HG02885 (cell line): ENCODE measurements at regions not wholly inside any gene's neighbourhood (a gene's known extent, or its start where the extent isn't known, plus 50 kb on each side); places are given as distances from the start of the nearest gene placed in this dataset.
"Not testable (repeated sequence)": the region's sequence is repeated elsewhere in the genome, so short reads cannot be mapped to it uniquely, and the experiment has no call there.

Source experiments
- ATAC-seq: cut with Tn5 transposase; IDR thresholded peaks from one replicate; pipeline ENCODE4 v1.9.1; 2021; ENCODE audit warnings: mild to moderate bottlenecking; ENCODE audit not compliant: unreplicated experiment, poor library complexity

DNA sequence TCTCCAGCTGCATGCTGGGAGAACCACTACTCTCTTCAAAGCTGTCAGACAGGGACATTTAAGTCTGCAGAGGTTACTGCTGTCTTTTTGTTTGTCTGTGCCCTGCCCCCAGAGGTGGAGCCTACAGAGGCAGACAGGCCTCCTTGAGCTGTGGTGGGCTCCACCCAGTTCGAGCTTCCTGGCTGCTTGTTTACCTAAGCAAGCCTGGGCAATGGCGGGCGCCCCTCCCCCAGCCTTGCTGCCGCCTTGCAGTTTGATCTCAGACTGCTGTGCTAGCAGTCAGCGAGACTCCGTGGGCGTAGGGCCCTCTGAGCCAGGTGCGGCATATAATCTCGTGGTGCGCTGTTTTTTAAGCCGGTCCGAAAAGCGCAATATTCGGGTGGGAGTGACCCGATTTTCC lies 215.0 kb downstream of the STIM2 start:
- ATAC-seq = not testable (repeated sequence)

DNA sequence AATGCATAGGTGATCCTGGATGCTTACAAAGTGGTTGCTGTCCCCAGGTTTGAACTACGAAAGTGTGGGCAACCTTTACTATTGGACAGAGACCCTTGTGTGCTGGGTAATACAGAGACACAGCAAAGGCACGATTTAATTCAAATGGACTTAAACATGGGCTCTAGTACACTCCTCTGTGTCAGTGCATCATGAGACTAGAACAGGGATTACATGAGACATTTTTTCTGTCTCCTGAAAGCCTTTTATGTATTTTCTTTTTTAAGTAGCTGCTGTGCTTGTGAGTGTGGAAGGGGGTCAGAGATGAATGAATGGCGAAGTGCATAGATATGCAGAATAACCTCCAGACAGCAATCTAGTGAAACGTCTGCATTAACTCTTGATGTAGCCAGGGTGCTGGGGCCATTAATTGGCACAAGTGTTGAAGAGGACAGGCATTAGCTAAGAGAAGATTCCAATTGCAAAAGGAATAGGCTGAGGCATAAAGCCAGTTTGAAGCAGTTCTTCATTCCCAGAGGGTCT lies 218.4 kb downstream of the STIM2 start:
- ATAC-seq = no peak

DNA sequence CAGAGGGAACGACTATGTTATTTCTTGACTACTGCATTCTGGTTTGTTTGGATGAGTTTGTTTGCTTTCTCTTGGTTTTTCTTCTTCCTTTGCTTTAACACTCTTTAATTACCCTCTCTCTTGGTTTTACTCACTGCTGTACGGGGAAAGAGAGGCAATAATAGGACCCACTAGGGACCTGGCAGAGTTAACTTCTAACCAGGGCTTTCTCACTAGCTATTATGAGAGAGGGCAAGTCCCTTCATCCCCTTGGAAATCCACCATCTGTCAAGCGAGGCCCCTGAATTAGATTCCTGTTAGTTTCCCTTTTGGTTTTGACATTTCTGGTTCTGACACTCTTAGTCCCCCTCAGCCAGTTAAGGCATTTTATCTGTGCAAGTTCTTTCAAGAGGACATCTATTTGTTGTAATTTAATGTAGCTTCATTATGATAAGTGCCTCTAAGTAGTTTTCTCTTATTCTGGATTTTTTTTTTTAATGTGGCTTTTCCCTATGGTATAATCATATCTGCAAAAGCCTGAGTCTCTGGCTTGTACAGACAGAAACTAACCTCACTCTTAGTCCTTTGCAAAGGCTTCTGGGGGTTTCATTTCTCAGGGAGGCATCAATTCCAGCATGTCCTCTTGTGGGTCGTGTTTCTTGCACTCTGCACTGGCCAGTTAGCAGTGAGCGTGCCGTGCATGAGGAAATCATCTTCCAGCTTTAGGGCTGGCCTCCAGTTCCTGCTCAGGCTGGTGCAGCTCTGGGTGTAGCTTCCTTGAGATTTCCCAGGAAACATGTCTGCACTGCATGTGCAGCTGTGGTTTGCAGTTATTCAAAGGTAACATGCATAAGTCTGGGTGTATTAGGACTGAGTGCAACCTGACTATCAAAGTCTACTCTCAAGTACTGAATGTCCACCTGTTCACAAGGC lies 221.3 kb downstream of the STIM2 start:
- ATAC-seq = no peak

DNA sequence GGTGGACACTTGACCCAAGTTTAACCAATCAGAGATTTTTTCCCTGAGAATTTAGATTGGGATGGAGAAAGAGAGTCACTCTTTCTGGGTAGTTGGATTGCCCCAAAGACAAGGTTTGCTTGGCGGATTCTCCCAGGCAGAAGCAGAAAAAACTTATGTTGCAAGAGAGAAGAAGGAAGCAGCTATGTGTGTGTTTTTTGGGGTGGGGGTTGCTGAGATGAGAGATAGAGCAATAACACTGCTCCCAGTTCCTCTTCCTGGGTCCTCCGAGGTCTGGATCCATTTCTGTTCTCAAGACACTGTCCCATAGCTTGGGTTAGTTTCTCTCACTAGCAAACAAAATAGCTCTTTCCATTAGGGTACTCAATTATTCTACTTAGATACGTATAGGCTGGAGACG lies 222.1 kb downstream of the STIM2 start:
- no peak for ATAC-seq

DNA sequence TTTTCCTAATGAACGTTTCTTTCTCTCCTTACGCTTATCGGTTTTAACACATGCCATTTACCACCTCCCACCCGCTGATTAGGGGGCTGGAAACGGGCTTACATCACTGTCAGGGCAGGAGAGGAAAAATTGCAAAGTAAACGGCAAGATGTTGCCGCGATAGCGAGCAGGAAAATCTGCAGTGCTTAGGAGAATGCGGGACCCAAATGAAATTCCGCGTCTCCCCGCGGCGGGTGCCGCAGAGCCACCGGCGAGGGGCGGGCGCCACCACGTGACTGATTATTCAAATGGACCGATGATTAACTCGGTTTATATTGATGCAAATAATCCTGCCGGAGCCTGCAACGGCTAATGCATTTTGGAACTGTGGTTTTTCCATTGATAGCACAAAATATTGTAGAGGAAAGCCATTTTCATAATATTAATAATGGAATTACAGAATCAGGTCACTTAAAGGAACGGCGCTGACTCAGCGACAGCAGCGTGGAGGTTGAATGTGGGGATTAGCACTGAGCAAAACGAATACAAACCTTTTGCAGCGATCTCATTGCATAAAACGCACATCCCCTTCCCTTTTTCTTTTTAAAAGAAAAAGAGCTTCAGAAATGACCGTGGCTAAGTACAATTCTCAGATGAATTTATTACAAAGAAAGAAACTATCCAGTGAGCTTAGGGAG lies 224.2 kb downstream of the STIM2 start:
- no peak for ATAC-seq

- ATAC-seq = no peak
Observed at GRCh38 chr4:27085396-27085795, 224.8 kb downstream of the STIM2 start.

DNA sequence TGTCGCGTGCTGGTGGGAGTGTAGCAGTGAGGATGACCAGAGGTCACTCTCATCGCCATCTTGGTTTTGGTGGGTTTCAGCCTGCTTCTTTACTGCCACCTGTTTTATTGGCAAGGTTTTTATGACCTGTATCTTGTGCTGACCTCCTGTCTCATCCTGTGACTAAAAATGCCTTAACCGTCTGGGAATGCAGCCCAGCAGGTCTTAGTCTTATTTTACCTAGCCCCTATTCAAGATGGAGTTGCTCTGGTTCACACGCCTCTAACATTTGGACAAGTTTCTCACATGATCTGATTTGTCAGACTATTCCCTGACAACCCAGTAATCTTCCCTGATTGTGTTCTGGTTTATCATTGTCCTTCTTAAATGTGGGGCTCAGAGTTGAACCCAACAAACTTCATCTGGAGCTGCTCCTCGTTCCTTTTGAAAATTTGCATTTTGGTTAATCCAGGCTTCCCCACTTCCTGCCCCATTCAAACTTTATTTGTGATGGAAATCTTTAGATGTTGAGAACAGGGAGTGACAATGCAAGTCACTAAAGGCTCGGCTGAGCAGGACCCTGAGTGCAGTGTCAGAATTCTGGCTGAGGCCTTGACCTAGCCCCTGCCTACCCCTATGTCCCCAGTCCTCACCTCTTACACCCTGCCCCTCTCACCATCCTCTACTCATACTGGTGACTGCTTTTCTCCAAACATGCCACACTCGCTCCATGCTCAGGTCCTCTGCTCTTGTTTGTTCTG lies 226.8 kb downstream of the STIM2 start:
- ATAC-seq = no peak

GRCh38 chr4:27088491-27088890 lies 227.8 kb downstream of the STIM2 start:
- no peak for ATAC-seq

- ATAC-seq = no peak
Observed at GRCh38 chr4:27089186-27089585, 228.5 kb downstream of the STIM2 start.

DNA sequence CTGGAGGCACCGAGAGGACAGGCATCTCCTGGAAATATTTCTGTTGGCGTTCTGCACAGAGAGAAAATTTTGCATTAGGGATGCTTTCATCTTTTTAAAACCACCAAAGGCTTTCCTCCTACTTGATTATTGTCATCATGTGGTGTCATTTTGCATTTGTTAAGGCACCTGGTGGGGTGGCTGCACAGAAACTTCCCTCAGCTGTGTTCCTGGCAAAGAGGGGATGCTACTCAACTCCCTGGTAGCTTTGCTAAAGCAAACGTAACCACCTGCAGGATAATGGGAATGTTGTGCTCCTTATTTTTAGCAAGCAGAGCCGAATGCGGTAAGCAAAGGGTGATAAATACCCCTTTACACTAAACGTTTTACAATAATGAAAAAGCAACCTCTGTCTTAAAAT lies 229.8 kb downstream of the STIM2 start:
- no peak for ATAC-seq

- ATAC-seq = no peak
Observed at GRCh38 chr4:27094224-27094623, 233.6 kb downstream of the STIM2 start.

- ATAC-seq = no peak
Observed at GRCh38 chr4:27094783-27095182, 234.1 kb downstream of the STIM2 start.

- ATAC-seq = no peak
Observed at GRCh38 chr4:27096142-27096824, 235.6 kb downstream of the STIM2 start.

GRCh38 chr4:27098034-27098433 lies 237.4 kb downstream of the STIM2 start:
- no peak for ATAC-seq

GRCh38 chr4:27100713-27101112 lies 240.1 kb downstream of the STIM2 start:
- ATAC-seq = no peak

DNA sequence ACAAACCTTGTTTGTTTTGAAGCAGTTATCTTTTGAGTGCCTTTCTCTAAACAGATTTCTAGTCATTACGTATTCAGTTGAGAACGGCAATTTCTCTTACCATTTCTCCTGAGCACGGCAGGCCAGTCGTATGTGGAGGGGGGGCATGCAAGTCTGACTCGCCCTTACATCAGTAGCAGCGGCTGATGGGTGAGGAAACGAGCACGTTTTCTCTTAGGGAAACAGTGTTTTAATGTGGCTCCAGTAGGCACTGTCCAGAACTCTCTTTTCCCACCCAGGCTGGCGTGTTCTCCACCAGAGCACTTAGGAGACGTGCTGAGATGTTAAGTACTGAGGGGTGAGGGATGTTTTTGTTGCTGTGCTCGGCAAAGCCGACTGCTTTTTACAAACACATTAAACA lies 240.5 kb downstream of the STIM2 start:
- no peak for ATAC-seq

GRCh38 chr4:27101561-27101960 lies 240.9 kb downstream of the STIM2 start:
- ATAC-seq = no peak

DNA sequence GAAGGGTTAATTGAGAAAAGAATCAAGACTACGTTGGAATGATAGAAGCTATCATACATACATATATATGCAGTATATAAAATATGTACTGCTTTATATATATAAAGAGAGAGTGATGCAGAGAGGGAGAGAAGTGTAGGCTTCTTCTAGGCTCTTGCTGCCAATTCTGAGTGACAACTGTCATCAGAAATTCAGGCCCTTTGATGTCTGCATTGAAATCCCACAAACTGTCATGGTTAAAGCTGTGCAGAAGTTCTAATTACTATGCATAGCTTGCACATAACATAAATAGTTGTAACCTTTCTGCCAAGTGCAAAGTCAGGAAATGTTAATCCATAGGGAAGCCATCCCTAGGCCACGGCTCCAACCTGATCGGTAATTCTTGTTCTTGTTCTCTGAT lies 251.0 kb downstream of the STIM2 start:
- ATAC-seq = no peak

GRCh38 chr4:27112587-27112986 lies 251.9 kb downstream of the STIM2 start:
- no peak for ATAC-seq

GRCh38 chr4:27115221-27115620 lies 254.6 kb downstream of the STIM2 start:
- no peak for ATAC-seq
